Neural progenitor cell (in vitro differentiated cells): ENCODE measurements at regions not wholly inside any gene's neighbourhood (a gene's known extent, or its start where the extent isn't known, plus 50 kb on each side); places are given as distances from the start of the nearest gene placed in this dataset.

ENCODE experiments used
- DNase-seq: peaks from one replicate; pipeline ENCODE4 v3.0.0-alpha.2; 2016; ENCODE audit warnings: low spot score
- H2AFZ ChIP-seq: fragments of 200-600 bp; sonication (generic); replicated peaks from 2 replicates; pipeline ENCODE4 v1.6.1; 2016; ENCODE audit warnings: antibody characterized with exemption
- H3F3A ChIP-seq: fragments of 200-600 bp; sonication (generic); 2 replicates; pipeline ENCODE4 v1.6.1; 2016; ENCODE audit warnings: antibody characterized with exemption, low read depth
- H3K27ac ChIP-seq: fragments of 200-600 bp; sonication (generic); 2 replicates; pipeline ENCODE4 v1.5.1; 2016; ENCODE audit warnings: mild to moderate bottlenecking
- H3K27me3 ChIP-seq: fragments of 200-600 bp; sonication (generic); 2 replicates; pipeline ENCODE4 v1.6.1; 2016; ENCODE audit warnings: mild to moderate bottlenecking, moderate library complexity
- H3K36me3 ChIP-seq: fragments of 200-600 bp; sonication (generic); 2 replicates; pipeline ENCODE4 v1.5.1; 2016
- H3K4me1 ChIP-seq: fragments of 200-600 bp; sonication (generic); 2 replicates; pipeline ENCODE4 v1.6.1; 2016; ENCODE audit warnings: mixed run types
- H3K4me2 ChIP-seq: fragments of 200-600 bp; sonication (generic); 2 replicates; pipeline ENCODE4 v1.6.1; 2016
- H3K4me3 ChIP-seq: fragments of 200-600 bp; sonication (generic); 2 replicates; pipeline ENCODE4 v1.5.1; 2016
- H3K79me2 ChIP-seq: fragments of 200-600 bp; sonication (generic); 2 replicates; pipeline ENCODE4 v1.6.1; 2016; ENCODE audit warnings: low read depth
- H3K9ac ChIP-seq: fragments of 200-600 bp; sonication (generic); 2 replicates; pipeline ENCODE4 v1.6.1; 2016
- H3K9me3 ChIP-seq: fragments of 200-600 bp; sonication (generic); 2 replicates; pipeline ENCODE4 v1.5.1; 2016; ENCODE audit warnings: low read depth
- H4K20me1 ChIP-seq: fragments of 200-600 bp; sonication (generic); 2 replicates; pipeline ENCODE4 v1.6.1; 2016; ENCODE audit warnings: low read depth
- H3K27ac Mint-ChIP-seq: 3 replicates; pipeline ENCODE4 v1.8.0; 2021; ENCODE audit warnings: mixed read lengths
- H3K27me3 Mint-ChIP-seq: 2 replicates; pipeline ENCODE4 v1.8.0; 2022; ENCODE audit warnings: low read depth, mild to moderate bottlenecking, inconsistent platforms, moderate library complexity, mixed read lengths; ENCODE audit not compliant: insufficient read depth
- H3K36me3 Mint-ChIP-seq: 3 replicates; pipeline ENCODE4 v1.8.0; 2021; ENCODE audit warnings: mixed read lengths
- H3K4me1 Mint-ChIP-seq: 3 replicates; pipeline ENCODE4 v1.8.0; 2021; ENCODE audit warnings: mixed read lengths
- H3K4me3 Mint-ChIP-seq: 3 replicates; pipeline ENCODE4 v1.8.0; 2021; ENCODE audit warnings: mild to moderate bottlenecking, moderate library complexity, mixed read lengths
- H3K9me3 Mint-ChIP-seq: 3 replicates; pipeline ENCODE4 v1.8.0; 2020; ENCODE audit warnings: mixed read lengths
- EZH2 ChIP-seq: fragments of 200-600 bp; sonication (generic); IDR thresholded peaks from 2 replicates; pipeline ENCODE4 v1.6.1; 2017; ENCODE audit warnings: antibody characterized with exemption, mild to moderate bottlenecking, moderate library complexity
- EZH2phosphoT487 ChIP-seq: fragments of 200-600 bp; sonication (generic); IDR thresholded peaks from 2 replicates; pipeline ENCODE4 v1.6.1; 2017; ENCODE audit warnings: antibody characterized with exemption
- TF ChIP-seq, protein P1 (sequence below): fragments of 200-600 bp; sonication (generic); IDR thresholded peaks from 2 replicates; pipeline ENCODE4 v1.5.1; 2017; ENCODE audit warnings: antibody characterized with exemption, mild to moderate bottlenecking

DNA sequence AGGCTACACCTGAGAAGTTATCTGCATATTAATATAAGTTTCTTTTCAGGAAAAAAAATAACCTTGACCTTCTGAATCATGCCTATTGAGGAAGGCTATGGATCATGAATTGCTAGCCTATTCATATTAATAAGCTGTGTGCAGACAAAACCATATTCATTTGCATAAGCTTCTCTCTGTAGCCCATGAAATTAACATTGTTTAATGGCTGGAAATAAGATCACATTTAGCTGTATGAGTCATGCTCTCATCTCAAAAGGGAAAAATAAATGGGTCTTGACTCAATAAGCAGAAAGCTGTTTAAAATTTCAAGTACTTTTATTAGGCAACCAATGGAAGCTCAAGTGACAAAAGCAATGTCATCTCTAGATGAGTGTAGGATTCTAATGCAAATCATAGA is 330.0 kb upstream of the DEPDC1 start:
- Histone ChIP-seq H3K9ac (no peak overlapping the region), H3K27ac (no peak overlapping the region), H3F3A (no peaks in the 10 kb centered on the region), H2AFZ (no peak overlapping the region), H3K4me1 (peaks cover 7% of the 10 kb centered on the region), H3K4me3 (no peak overlapping the region), H3K79me2 (no peaks in the 10 kb centered on the region), H3K9me3 (peaks cover 6% of the 10 kb centered on the region), H4K20me1 (no peaks in the 10 kb centered on the region), H3K27me3 (no peaks in the 10 kb centered on the region), H3K36me3 (no peaks in the 10 kb centered on the region), H3K4me2 (no peak overlapping the region)
- Mint-ChIP-seq H3K4me1 (peaks cover 2% of the 10 kb centered on the region), H3K27me3 (peaks cover 2% of the 10 kb centered on the region), H3K36me3 (no peaks in the 10 kb centered on the region), H3K27ac (no peak overlapping the region), H3K9me3 (peaks cover 19% of the 10 kb centered on the region), H3K4me3 (no peak overlapping the region)
- TF ChIP-seq, protein P1, sequence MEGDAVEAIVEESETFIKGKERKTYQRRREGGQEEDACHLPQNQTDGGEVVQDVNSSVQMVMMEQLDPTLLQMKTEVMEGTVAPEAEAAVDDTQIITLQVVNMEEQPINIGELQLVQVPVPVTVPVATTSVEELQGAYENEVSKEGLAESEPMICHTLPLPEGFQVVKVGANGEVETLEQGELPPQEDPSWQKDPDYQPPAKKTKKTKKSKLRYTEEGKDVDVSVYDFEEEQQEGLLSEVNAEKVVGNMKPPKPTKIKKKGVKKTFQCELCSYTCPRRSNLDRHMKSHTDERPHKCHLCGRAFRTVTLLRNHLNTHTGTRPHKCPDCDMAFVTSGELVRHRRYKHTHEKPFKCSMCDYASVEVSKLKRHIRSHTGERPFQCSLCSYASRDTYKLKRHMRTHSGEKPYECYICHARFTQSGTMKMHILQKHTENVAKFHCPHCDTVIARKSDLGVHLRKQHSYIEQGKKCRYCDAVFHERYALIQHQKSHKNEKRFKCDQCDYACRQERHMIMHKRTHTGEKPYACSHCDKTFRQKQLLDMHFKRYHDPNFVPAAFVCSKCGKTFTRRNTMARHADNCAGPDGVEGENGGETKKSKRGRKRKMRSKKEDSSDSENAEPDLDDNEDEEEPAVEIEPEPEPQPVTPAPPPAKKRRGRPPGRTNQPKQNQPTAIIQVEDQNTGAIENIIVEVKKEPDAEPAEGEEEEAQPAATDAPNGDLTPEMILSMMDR = no peak
- TF ChIP-seq EZH2 = no peak
- no peak for TF ChIP-seq EZH2phosphoT487
- DNase-seq = no peak

DNA sequence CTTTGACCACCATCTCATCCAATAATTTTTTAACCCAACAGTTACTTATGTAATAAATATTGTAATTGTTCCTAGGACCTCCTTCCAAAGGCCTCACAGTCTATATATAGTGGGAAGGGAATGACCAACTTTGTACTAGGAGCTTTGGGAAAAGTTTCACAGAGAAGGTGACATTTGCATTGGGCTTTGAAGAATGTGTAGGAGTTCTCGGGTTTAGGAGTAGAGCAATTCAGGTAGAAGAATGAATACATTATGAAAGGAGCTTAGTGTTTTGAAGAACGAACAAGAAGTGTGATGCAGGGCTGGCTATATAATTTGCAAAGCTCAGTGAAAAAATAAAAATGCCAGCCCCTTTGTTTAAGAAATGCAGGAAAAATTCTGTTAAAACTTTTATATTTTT is 330.4 kb upstream of the DEPDC1 start:
- no peak for DNase-seq
- H3K27me3 ChIP-seq = no peaks in the 10 kb centered on the region
- Mint-ChIP-seq H3K36me3 (no peaks in the 10 kb centered on the region), H3K4me1 (peaks cover 2% of the 10 kb centered on the region), H3K27ac (no peak overlapping the region), H3K27me3 (peaks cover 2% of the 10 kb centered on the region), H3K9me3 (peaks cover 19% of the 10 kb centered on the region), H3K4me3 (no peak overlapping the region)
- H3K79me2 ChIP-seq = no peaks in the 10 kb centered on the region
- H3K4me2 ChIP-seq = no peak overlapping the region
- no peak overlapping the region for H3K27ac ChIP-seq
- peaks cover 7% of the 10 kb centered on the region for H3K4me1 ChIP-seq
- H3K9me3 ChIP-seq = peaks cover 6% of the 10 kb centered on the region
- H3K9ac ChIP-seq = no peak overlapping the region
- H3K4me3 ChIP-seq = no peak overlapping the region
- H4K20me1 ChIP-seq = no peaks in the 10 kb centered on the region
- no peaks in the 10 kb centered on the region for H3K36me3 ChIP-seq
- H3F3A ChIP-seq = no peaks in the 10 kb centered on the region
- no peak overlapping the region for H2AFZ ChIP-seq
- TF ChIP-seq EZH2phosphoT487 (no peak), EZH2 (no peak)

DNA sequence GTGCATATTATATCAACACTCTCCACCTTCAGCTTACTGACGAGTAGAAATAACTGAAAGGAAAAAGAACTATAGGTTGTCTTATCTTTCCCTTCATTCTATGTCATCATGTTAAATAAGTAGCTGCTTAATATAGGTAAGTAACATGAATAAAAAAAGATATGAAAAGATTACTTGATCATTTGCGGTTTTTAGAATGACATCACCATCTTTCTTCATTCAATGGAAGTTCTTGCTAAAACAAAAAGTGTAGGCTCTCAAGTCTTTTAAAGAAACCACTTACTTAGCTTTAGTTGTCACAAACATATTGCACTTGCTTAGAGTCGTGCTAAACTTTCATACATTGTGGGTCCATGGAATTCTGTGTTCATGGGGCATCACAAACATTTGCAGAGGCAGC is 331.1 kb upstream of the DEPDC1 start:
- Histone ChIP-seq H3K27me3 (no peaks in the 10 kb centered on the region), H3K4me2 (no peak overlapping the region), H3K79me2 (no peaks in the 10 kb centered on the region), H3K9ac (no peak overlapping the region), H2AFZ (no peak overlapping the region), H3K4me3 (no peak overlapping the region), H3K27ac (no peak overlapping the region), H3F3A (no peaks in the 10 kb centered on the region), H3K36me3 (no peaks in the 10 kb centered on the region), H3K4me1 (peaks cover 7% of the 10 kb centered on the region), H3K9me3 (peaks cover 6% of the 10 kb centered on the region), H4K20me1 (no peaks in the 10 kb centered on the region)
- H3K27me3 Mint-ChIP-seq = peaks cover 2% of the 10 kb centered on the region
- H3K36me3 Mint-ChIP-seq = no peaks in the 10 kb centered on the region
- DNase-seq = no peak
- peaks cover 2% of the 10 kb centered on the region for H3K4me1 Mint-ChIP-seq
- H3K27ac Mint-ChIP-seq = no peak overlapping the region
- no peak overlapping the region for H3K4me3 Mint-ChIP-seq
- TF ChIP-seq EZH2phosphoT487 (no peak), EZH2 (no peak)
- TF ChIP-seq, protein P1 = no peak
- H3K9me3 Mint-ChIP-seq = peaks cover 19% of the 10 kb centered on the region

DNA sequence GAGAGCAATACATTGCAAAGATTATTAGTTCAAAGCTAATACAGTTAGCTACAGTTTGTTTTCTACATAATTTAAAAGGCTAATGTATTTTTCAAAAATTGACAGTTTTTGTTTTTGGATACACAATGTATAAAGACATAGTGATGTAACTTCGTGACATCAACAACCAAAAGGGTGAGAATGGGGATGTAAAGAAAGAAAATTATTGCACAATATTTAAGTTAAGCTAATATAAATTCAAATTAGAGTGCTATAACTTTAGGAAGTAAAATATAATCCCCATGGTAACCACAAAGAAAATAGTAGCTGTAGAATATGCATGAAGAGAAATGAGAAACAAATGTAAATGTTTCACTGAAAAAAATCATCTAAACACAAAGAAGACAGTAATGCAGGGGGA is 334.4 kb upstream of the DEPDC1 start:
- H3K27me3 ChIP-seq = no peaks in the 10 kb centered on the region
- Mint-ChIP-seq H3K36me3 (no peaks in the 10 kb centered on the region), H3K4me1 (peaks cover 2% of the 10 kb centered on the region), H3K27me3 (peaks cover 2% of the 10 kb centered on the region), H3K9me3 (peaks cover 17% of the 10 kb centered on the region), H3K4me3 (no peak overlapping the region), H3K27ac (no peak overlapping the region)
- TF ChIP-seq, protein P1 = no peak
- TF ChIP-seq EZH2phosphoT487 (no peak), EZH2 (no peak)
- H2AFZ ChIP-seq = no peak overlapping the region
- peaks cover 6% of the 10 kb centered on the region for H3K9me3 ChIP-seq
- H4K20me1 ChIP-seq = no peaks in the 10 kb centered on the region
- H3K4me3 ChIP-seq = no peak overlapping the region
- no peaks in the 10 kb centered on the region for H3K4me1 ChIP-seq
- DNase-seq = no peak
- H3K36me3 ChIP-seq = no peaks in the 10 kb centered on the region
- no peak overlapping the region for H3K9ac ChIP-seq
- H3F3A ChIP-seq = no peaks in the 10 kb centered on the region
- no peak overlapping the region for H3K4me2 ChIP-seq
- H3K27ac ChIP-seq = no peak overlapping the region
- no peaks in the 10 kb centered on the region for H3K79me2 ChIP-seq
